M059J (cell line): ENCODE measurements at regions not wholly inside any gene's neighbourhood (a gene's known extent, or its start where the extent isn't known, plus 50 kb on each side); places are given as distances from the start of the nearest gene placed in this dataset.
"Not testable (repeated sequence)": the region's sequence is repeated elsewhere in the genome, so short reads cannot be mapped to it uniquely, and the experiment has no call there.

Source experiments
- DNase-seq: peaks from one replicate; pipeline ENCODE4 v3.0.0-alpha.2; 2012; ENCODE audit warnings: low read depth

DNA sequence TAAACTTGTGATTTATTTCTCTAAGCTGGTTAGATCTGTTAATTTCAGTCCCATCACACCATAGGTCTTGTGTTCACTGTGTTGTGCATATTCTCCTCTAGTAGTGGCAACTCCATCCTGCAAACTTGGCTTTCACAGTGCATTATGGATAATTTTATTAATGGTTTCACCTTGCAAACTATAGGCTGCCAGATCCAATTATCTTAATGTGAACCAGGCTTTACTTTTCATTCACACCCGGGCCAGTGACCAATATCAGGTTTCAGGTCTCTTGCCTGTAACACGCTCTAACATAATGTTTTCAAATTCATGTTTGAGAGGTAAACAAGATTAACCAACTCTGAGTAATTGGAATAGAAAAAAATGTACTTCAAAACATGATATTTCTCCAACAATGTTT lies 1293.0 kb downstream of the REEP3 start:
- no peak for DNase-seq

DNA sequence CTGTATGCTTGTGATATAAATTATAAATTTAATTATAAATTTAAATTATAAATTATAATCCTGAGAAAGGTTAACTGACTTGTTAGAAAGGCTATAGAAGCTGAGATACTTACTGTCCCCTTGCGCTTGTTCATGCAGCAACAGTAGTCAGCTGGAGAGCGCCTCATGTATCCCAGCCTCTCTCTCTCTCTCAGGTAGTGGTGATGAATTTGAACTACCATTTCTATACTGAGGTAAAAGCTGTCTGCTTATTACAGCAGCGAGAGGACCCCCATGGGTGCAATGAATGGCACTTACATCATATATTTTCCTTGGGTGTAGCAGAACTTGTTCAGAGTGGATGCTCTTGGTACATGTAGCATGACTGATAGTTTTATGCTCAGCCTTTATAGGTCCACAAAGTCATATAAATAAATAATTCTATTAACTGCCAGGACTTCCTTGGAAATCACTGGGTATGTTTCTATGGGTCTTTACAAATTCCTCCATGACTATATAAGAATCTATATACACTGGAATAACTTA lies 1308.7 kb downstream of the REEP3 start:
- no peak for DNase-seq

DNA sequence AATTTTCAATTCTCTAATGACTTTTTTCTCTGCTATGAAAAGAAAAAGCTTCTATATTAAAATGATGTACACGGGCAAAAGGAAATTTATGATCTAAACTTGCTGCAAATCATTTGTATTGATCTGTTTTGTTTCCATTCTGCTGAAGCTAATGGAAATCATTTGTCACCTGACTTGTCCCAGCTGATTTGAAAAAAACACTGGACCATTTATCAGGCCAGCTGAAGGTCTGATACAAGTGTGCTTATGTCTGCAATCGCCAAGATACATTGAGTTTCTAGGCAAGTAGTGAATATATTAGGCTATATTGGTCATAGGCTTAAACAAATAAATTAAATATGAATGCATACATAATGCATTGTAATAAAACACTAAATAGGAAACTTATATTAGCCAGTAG lies 1309.7 kb downstream of the REEP3 start:
- DNase-seq = no peak

DNA sequence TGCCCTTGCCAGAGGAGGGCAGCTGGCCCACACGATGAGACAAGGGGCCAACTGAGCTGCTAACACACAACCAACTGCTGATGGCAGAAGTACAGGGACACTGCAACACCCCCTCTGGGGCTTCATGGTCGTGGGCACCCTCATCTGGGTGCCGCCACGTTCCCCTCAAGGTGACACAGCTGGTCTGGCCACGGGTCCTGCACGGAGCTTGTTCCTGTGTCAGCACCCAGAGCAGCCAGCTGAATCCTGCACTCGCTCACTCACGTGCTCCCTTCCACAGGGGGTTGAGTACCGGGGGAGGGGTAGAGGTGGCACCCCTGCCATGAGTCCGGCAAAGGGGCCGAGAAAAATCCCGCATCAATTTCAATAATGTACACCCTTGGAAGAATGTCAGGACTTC lies 1319.1 kb downstream of the REEP3 start:
- DNase-seq = no peak

DNA sequence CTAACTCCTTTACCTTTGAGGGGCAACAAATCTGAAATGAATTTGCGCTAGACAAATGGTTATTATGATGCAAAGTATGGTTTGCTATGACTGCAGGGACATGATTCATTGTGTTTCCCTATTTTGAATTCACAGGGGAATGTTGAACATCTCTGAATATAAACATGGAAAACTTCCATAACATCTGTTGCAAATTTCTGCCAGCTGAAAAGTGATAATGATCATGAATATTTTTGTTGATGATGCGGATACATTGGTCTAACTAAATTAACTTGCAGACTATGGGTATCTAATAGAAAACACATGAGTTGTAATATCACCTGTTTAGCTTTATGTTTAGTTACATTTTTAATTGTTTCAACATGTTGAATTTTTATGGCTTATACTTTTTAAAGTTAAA lies 1325.5 kb downstream of the REEP3 start:
- no peak for DNase-seq

DNA sequence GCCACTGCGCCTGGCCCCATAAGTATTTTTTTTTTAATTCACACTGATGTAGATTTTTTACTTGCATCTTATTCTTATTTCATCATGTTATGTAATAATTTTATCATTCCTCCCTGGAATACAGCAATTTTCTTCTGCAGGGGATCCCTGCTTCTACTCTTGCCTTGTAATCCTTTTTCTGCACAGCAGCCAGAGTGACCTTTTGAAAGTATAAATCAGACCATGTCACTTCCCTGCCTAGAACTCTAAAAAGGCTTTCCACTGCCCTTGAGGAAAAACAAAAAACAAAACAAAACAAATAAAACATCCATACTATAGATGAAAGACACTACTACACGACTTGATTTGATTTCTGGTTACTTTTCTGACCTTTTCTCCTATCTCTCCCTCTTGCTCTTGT lies 1334.7 kb downstream of the REEP3 start:
- no peak for DNase-seq

DNA sequence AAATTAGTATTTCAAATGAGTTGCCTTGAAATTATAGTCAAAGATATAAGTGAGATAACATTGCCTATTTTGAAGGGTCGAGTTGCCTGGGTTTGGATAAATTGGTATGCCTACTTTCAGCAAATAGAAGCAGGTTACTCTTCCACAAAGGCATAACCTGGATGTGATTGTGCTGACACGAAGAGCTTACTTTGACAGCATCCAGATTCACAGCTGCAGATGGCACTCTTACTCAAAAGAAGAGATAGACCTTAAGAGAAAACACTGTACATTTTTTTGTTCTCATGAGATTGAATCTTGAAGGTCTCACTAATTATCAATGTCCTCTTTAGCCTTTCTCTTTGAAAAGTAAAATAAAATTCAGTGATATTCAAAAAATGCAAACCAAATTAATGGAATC lies 1338.7 kb downstream of the REEP3 start:
- DNase-seq = no peak

DNA sequence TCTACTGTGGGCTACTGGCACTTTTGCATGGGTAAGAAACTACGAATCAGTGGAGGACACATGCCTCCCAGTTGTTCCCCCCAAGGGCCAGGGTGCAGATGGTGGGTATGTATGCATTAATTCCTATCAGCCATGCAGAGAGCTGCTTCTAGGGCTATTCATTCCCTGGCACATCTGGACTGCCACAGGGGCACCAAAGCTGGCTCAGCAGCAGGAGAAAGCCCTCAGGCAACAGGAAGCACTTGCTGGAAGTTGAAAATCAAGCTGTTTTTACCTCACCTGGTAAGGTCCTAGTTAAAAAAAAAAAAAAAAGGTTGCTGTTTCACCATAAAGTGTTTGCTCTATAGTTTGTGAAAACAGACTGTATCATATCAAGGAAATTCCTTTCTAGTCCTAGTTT lies 1342.6 kb downstream of the REEP3 start:
- no peak for DNase-seq

DNA sequence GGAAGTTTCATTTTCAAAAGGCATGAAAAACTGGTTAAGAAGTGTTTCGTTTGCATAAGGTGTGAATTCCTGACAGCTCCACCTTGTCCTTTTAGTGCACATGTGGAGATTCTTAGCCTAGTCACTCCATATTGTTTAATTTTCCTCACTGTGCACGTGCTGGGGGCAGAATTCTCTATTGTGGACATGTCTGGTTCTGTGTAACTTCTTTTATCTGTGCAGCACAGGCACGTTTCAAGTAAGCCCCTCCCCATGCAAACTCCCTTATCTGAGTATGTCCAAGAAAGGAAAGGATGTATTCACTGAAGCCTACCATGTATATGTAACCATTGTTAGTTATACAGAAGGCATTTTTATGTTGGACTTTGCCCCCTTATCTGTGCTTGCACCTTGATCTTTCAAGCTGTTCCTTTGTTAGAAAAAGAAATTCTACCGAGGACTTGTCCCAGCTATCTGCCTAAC lies 1346.3 kb downstream of the REEP3 start:
- no peak for DNase-seq

DNA sequence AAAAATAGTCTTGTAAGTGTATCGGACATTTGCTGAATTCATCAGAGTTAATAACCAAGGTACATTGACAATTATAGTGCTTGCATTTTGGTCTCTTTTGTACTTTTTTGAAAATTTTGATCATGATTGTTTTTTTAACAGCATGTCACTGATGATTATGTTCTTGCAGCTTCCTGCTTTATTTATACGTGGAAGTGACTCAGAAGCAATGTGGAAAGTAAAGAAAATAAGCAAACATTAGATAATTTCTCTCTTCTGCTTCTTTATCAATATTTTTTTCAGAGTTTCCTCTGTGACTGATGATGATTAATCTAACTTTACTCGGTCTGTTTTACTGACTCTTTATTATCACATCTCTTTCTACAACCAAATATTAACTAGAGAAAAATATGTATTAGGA lies 1351.9 kb downstream of the REEP3 start:
- no peak for DNase-seq

DNA sequence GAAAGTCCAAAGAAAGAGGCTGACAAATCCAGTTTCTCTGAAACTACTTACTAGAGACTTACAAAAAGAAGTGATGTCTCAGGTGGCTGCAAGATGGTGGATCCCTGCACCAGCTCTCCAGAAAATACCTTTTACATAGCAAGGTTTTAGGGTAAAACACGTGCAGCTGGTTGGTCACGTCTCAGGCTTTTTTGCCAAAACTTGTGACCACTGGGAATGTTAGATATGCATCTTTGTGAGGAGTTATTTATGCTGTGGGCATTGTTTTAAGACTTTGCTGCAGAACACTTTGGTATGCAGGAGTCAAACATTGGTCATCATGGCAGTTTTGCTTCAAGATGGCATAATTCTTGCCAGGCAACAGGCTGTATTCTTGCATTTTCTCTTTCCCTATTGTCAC lies 1352.8 kb downstream of the REEP3 start:
- DNase-seq = no peak

DNA sequence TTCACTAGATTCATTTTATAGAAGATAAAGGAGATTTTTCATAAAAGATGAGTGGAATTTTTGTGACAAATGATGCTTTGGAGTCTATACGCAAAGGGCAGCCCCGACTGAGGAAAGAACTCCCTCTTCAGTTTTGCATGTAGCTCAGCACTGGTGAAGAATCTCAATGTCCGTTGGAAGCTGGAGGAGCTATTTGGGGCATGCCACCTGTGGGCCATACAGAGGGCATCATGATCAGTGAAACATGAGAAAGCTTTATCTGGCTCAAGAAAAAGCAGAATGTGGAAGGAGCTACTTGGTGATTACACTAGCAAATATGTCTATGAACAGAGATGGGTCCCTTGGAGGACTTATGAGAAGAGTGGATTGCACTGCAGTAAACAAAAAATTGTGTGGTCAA lies 1359.3 kb downstream of the REEP3 start:
- DNase-seq = no peak

DNA sequence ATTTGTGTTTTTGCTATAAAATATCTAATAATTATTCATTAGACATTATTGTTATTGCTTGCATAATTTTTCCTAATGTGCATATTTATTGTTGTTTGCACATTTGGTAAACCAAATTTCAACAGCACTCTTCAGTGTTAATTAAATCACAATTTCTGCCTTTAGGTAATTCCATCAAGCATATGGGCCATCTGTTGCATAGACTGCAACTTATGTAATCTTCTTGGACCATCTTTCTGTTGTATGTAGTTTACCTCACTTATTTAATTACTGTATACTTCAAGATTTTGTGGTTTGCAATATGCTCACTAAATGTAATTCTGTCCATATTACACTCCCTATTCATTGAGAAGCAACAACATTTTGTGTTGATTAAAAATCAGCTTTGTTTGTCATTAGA lies 1360.1 kb downstream of the REEP3 start:
- DNase-seq = no peak

DNA sequence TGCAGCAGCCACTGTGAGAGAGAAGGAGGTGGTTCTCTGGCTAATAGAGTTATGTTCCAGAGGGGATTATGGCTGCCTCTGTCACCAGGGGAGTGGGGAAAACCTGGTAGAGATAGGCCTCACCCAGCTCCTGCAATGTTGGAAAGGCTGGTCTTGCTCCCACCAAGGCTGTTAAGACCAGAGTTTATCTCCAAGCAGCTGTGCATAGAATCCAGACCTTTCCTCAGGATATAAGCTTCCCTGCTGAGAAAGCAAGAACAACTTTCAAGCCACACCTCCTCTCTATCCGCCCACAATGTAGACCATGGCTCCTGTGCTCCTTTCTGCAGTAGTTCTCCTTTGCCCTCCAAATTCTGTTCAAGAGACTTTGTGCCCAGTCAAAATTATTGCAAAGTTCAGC lies 1375.4 kb downstream of the REEP3 start:
- no peak for DNase-seq

DNA sequence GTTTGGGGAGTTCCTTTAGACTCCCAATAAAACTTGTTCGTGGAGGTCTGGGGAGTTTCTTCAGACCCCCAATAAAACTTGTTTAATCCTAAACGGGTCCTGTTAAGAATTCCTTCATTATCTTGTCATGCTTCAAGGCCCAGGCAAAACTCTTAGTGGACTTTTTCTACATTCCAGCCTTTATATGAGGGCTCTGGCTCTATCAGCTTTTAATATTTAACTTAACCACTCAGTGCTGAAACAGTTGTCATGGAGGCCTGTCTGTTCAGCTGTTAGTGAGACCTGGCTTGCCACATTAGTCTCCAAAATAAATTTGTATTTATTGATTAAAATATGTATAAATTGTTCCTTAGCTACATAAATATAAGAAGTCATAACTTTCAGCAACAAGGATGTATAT lies 1385.1 kb downstream of the REEP3 start:
- not testable (repeated sequence) for DNase-seq

DNA sequence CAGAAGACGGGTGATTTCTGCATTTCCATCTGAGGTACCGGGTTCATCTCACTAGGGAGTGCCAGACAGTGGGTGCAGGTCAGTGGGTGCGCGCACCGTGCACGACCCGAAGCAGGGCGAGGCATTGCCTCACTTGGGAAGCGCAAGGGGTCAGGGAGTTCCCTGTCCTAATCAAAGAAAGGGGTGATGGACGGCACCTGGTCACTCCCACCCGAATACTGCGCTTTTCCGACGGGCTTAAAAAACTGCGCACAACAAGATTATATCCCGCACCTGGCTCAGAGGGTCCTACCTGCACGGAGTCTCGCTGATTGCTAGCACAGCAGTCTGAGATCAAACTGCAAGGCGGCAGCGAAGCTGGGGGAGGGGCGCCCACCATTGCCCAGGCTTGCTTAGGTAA lies 1403.1 kb downstream of the REEP3 start:
- not testable (repeated sequence) for DNase-seq

DNA sequence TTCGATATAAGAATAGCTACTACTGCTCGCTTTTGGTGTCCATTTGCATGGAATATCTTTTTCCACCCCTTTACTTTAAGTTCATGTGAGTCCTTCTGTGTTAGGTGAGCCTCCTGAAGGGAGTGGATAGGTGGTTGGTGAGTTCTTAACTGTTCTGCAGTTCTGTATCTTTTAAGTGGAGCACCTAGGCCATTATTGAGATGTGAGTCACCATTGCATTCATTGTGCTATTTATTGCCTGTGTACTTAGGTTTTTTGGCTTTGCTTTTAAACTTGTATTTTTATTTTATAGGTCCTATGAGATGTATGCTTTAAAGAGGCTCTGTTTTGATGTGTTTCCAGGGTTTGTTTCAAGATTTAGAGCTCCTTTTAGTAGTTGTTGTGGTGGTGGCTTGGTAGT lies 1430.8 kb downstream of the REEP3 start:
- no peak for DNase-seq

DNA sequence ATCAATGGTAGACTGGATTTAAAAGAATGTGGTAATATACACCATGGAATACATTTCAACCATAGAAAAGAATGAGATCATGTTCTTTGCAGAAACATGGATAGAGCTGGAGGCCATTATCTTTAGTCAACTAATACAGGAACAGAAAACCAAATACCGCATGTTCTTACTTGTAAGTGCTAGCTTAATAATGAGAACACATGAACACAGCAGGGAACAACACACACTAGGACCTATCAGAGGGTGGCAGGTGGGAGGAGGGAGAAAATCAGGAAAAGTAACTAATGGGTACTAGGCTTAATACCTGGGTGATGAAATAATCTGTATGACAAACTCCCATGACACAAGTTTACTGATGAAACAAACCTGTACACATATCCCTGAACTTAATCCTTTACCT lies 1435.2 kb downstream of the REEP3 start:
- DNase-seq = no peak

DNA sequence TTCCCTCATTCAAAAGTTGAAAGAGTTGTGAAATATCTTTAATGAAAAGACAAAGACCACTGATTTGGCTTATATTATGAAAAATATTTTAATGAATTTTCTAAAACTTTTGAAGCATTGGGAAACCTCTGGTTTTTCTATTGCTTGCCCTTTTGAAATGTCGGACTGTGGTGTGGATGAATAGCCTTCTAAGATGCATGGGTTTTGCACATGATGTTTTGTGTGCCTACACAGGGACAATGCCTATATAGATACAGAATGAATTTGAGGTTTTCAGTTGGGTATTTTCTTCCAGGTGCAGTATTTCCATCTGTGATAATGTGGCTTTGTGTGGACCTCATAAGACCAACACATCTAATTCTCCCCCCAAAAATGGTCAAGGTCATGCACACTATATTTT lies 1437.9 kb downstream of the REEP3 start:
- no peak for DNase-seq

DNA sequence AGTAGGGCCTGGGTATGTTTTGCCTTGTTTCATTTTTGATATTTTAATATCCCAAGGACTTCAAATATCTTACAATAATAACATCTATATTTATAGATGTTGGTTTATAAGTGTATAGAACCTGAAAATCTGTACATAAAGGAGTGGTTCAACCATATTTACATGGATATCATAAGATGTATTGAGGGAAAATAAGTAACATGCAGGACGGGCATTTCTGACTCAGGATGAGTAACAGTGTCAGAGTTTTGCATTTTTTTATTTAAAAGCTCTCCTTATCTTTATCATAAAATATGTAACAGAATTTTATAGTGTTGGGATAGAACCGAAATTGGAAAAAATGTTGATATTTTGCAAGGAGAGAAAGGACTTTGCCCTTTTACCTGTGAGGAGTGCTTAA lies 1438.7 kb downstream of the REEP3 start:
- DNase-seq = no peak

DNA sequence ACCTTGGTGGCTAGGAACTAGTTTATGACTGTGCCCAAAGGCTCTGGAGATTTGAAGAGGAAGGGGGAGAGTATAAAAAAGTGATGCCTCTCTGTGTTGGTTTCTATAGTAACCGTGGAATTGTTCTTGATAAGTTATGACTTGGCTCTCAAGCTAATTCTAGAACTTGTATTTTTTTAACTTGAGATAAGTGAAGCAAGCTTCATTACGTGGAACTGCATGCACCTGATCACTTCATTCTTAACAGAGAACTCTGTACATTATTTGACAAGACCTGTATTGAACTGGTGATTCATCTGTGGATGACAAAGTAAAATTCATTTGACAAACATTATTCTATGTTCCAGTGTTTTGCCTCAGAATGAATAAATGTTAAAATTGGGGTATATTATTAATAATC lies 1452.2 kb downstream of the REEP3 start:
- no peak for DNase-seq

DNA sequence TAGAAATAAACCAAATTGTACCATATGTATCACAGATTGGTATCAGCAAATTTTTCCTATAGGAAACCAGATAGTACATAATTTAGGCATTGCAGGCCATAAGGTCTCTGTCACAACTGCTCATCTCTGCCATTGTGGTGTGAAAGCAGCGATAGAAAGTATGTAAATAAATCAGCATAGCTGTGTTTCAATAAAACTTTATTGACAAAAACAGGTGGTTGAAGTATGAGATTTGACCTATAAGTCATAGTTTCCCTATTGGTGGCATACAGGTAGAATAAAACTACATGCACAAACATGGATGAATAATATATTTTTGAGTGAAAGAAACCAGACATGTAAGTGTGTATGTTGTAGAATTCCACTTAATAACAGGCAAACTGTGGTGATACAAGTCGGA lies 1454.9 kb downstream of the REEP3 start:
- DNase-seq = no peak

DNA sequence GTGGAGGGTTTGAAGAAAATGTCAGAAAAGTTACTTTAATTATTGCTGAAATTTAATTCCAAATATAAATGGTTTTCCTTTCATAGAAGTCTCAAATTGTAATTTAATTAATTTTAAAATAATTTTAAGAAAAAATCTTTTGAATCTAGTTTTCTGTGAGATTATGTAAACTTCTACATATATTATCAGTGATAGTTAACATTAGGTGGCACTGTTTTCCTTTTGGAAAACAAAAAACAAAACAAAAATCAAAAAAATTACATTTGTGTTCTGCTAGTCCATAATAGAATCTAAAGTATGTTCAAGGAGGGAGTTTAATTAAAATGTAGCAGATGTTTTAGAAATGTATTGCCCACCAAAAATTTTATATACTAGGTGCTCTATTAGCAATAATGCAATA lies 1456.7 kb downstream of the REEP3 start:
- DNase-seq = no peak

DNA sequence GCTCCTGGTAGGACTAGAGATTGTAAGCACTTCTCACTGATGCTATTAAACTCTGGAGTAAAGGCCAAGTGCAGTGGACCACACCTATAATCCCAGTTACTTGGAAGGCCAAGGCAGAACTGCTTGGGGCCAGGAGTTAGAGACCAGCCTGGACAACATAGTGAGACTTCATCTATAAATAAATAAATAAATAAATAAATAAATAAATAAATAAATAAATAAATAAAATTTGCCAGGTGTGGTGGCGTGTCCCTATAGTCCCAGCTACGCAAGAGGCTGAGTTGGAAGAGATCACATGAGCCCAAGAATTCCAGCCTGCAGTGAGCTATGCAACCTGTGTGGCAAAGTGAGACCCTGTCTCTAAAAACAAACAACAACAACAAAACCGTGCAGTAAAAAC lies 1475.7 kb downstream of the REEP3 start:
- no peak for DNase-seq

DNA sequence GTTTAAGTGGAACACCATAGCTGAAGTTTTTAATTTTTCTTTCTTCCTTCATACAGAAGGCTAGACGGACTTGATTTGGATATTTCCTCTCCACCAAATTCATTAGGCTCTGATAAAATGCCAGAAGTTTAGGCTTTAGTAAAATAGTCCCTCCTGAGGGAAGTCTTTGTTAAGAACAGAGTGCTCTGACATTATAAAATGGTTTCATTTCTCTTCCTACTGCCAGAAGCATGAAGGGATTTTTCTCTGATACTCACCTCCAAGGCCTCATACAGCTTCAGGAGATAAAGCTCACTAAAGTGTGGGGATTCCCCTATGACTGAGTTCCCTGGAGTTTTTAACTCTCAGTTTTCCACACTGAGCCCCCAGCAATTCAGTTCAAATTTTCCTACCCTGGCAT lies 1489.6 kb downstream of the REEP3 start:
- DNase-seq = no peak
